HCT116 (cell line): ENCODE measurements at regions not wholly inside any gene's neighbourhood (a gene's known extent, or its start where the extent isn't known, plus 50 kb on each side); places are given as distances from the start of the nearest gene placed in this dataset.

Experiments used
- ATAC-seq: fragments of 200-7000 bp; cut with Tn5 transposase; 2 replicates; pipeline ENCODE4 v1.9.1; 2020; ENCODE audit warnings: mild to moderate bottlenecking, moderate library complexity
- BruUV-seq: library from RNA; stranded (reverse); fragments of 400-500 nt; replicated peaks from 2 replicates; lab custom pipeline; 2021; lab: Mats Ljungman, UMichigan
- CTCF ChIA-PET: fragments of 300-600 bp; sonication (Branson Sonifier 250); formaldehyde crosslinking; loops from one replicate; lab custom pipeline; 2021; ENCODE audit warnings: antibody characterized with exemption; lab: Charles Lee
- POLR2A ChIA-PET: fragments of 300-600, 350-600 bp; sonication (Branson Sonifier 250); formaldehyde crosslinking; loops from one replicate; lab custom pipeline; 2021; ENCODE audit warnings: antibody characterized with exemption; lab: Charles Lee
- RAD21 ChIA-PET, 2 experiments: fragments of 300-600 bp; sonication (Branson Sonifier 250); formaldehyde crosslinking; loops; one replicate each; lab custom pipeline; 2023; ENCODE audit warnings: low total read pairs in 2 of 2; ENCODE audit not compliant: uncharacterized antibody in 2 of 2, unreplicated experiment in 2 of 2, low non-redundant PET in 1 of 2; lab: Charles Lee
- DNase-seq: peaks from one replicate; pipeline ENCODE4 v3.0.0-alpha.2; 2010; ENCODE audit warnings: low read depth, low spot score
- H2AFZ ChIP-seq: fragments of 200-600 bp; shearing (Covaris generic), sonication (generic); 2 replicates; pipeline ENCODE4 v1.6.1; 2017; ENCODE audit warnings: low read depth, mixed run types, mixed read lengths, antibody characterized with exemption, low read length; ENCODE audit not compliant: poor library complexity, severe bottlenecking
- H3K27ac ChIP-seq: 2 replicates; pipeline ENCODE4 v1.5.1; 2012; ENCODE audit warnings: low read depth, low read length
- H3K27me3 ChIP-seq: fragments of 200-600 bp; sonication (generic); 2 replicates; pipeline ENCODE4 v1.6.1; 2016; ENCODE audit warnings: mixed run types, low read length, mixed read lengths; ENCODE audit not compliant: insufficient read depth
- H3K36me3 ChIP-seq, 2 experiments: fragments of 200-500 bp in 1 of 2; fragments of 200-600 bp in 1 of 2; sonication (Bioruptor generic) in 1 of 2; sonication (generic) in 1 of 2; 2 replicates each; pipeline versions ENCODE4 v1.5.1 to v1.6.1; 2014 to 2016; ENCODE audit warnings: low read length in 2 of 2, inconsistent platforms in 1 of 2, mixed read lengths in 1 of 2, mixed run types in 1 of 2; ENCODE audit not compliant: insufficient read depth in 2 of 2, control insufficient read depth in 1 of 2
- H3K4me1 ChIP-seq, 2 experiments: fragments of 200-600 bp in 1 of 2; sonication (generic) in 1 of 2; 2 replicates each; pipeline versions ENCODE4 v1.5.1 to v1.6.1; 2012 to 2017; ENCODE audit warnings: low read length in 2 of 2, inconsistent platforms in 1 of 2, mild to moderate bottlenecking in 1 of 2, mixed read lengths in 1 of 2, mixed run types in 1 of 2, moderate library complexity in 1 of 2; ENCODE audit not compliant: insufficient read depth in 2 of 2, control insufficient read depth in 1 of 2
- H3K4me2 ChIP-seq: fragments of 200-600 bp; sonication (generic); 2 replicates; pipeline ENCODE4 v1.6.1; 2017; ENCODE audit warnings: mixed run types, low read length, mixed read lengths
- H3K4me3 ChIP-seq, 2 experiments: fragments of 200-600 bp in 1 of 2; sonication (generic) in 1 of 2; replicated peaks in 1 of 2; 2 replicates each; pipeline ENCODE4 v1.5.1; 2011 to 2016; ENCODE audit warnings: low read length in 2 of 2, control low read depth in 1 of 2, low read depth in 1 of 2, mild to moderate bottlenecking in 1 of 2, mixed read lengths in 1 of 2, mixed run types in 1 of 2
- H3K79me2 ChIP-seq: fragments of 200-600 bp; sonication (generic); 2 replicates; pipeline ENCODE4 v1.6.1; 2017; ENCODE audit warnings: mild to moderate bottlenecking, mixed run types, low read length, moderate library complexity, mixed read lengths; ENCODE audit not compliant: insufficient read depth
- H3K9ac ChIP-seq: fragments of 200-600 bp; sonication (generic); 2 replicates; pipeline ENCODE4 v1.6.1; 2016; ENCODE audit warnings: low read length, mixed read lengths
- H3K9me2 ChIP-seq: fragments of 200-600 bp; sonication (generic), shearing (Covaris generic); 2 replicates; pipeline ENCODE4 v1.6.1; 2017; ENCODE audit warnings: mixed run types, mild to moderate bottlenecking, moderate library complexity; ENCODE audit not compliant: insufficient read depth
- H3K9me3 ChIP-seq, 2 experiments: fragments of 200-500 bp in 1 of 2; fragments of 200-600 bp in 1 of 2; sonication (Bioruptor generic) in 1 of 2; sonication (generic) in 1 of 2; 2 replicates each; pipeline ENCODE4 v1.6.1; 2014 to 2017; ENCODE audit warnings: low read length in 2 of 2, mixed read lengths in 2 of 2, inconsistent platforms in 1 of 2, low read depth in 1 of 2, mild to moderate bottlenecking in 1 of 2, mixed run types in 1 of 2, moderate library complexity in 1 of 2; ENCODE audit not compliant: control insufficient read depth in 1 of 2, insufficient read depth in 1 of 2
- H4K20me1 ChIP-seq: fragments of 200-600 bp; sonication (generic), shearing (Covaris generic); 2 replicates; pipeline ENCODE4 v1.6.1; 2017; ENCODE audit warnings: mixed run types, mild to moderate bottlenecking, moderate library complexity; ENCODE audit not compliant: insufficient read depth
- CEBPB ChIP-seq: IDR thresholded peaks from 2 replicates; pipeline ENCODE4 v1.6.1; 2012; ENCODE audit warnings: low read depth
- EZH2phosphoT487 ChIP-seq: fragments of 200-600 bp; IDR thresholded peaks from 2 replicates; pipeline ENCODE4 v1.6.1; 2018; ENCODE audit warnings: antibody characterized with exemption, borderline replicate concordance
- POLR2A ChIP-seq: IDR thresholded peaks from 2 replicates; pipeline ENCODE4 v1.7.0; 2011; ENCODE audit warnings: borderline replicate concordance; ENCODE audit not compliant: insufficient read depth, insufficient read length; ENCODE audit errors: extremely low read depth
- POLR2AphosphoS5 ChIP-seq: IDR thresholded peaks from 2 replicates; pipeline ENCODE4 v1.6.1; 2011; ENCODE audit warnings: mild to moderate bottlenecking, low read depth, low read length, moderate library complexity
- SIN3A ChIP-seq: IDR thresholded peaks from 2 replicates; pipeline ENCODE4 v1.6.1; 2012; ENCODE audit warnings: low read depth
- SRF ChIP-seq: IDR thresholded peaks from 2 replicates; pipeline ENCODE4 v1.6.1; 2012; ENCODE audit warnings: low read depth
- YY1 ChIP-seq: IDR thresholded peaks from 2 replicates; pipeline ENCODE4 v1.6.1; 2011; ENCODE audit warnings: low read length, low read depth, moderate library complexity, mild to moderate bottlenecking; ENCODE audit not compliant: insufficient replicate concordance; ENCODE audit errors: extremely low read depth
- ZNF274 ChIP-seq: fragments of 200-500 bp; sonication (Bioruptor generic); IDR thresholded peaks from 2 replicates; pipeline ENCODE4 v1.6.1; 2014; ENCODE audit warnings: mild to moderate bottlenecking, low read depth, low read length, inconsistent platforms
- intact Hi-C: fragments of 100-400 bp; cut with micrococcal nuclease; formaldehyde crosslinking; loops from 2 replicates; pipeline ENCODE4 v1.10.0; 2022
- TF ChIP-seq, protein P1 (sequence below): IDR thresholded peaks from 2 replicates; pipeline ENCODE4 v1.6.1; 2012
- TF ChIP-seq, protein P2 (sequence below), 3 experiments: fragments of 200-600 bp in 1 of 3; sonication (generic) in 1 of 3; IDR thresholded peaks in 2 of 3; conservative IDR thresholded peaks in 1 of 3; 2 replicates each; pipeline ENCODE4 v1.5.1; 2012 to 2017; ENCODE audit warnings: low read depth in 2 of 3, low read length in 2 of 3, antibody characterized with exemption in 1 of 3, borderline replicate concordance in 1 of 3, control low read depth in 1 of 3, mild to moderate bottlenecking in 1 of 3, mixed read lengths in 1 of 3, mixed run types in 1 of 3, moderate library complexity in 1 of 3; ENCODE audit not compliant: insufficient read depth in 1 of 3
- TF ChIP-seq, protein P3 (sequence below): IDR thresholded peaks from 2 replicates; pipeline ENCODE4 v1.6.1; 2011; ENCODE audit warnings: mild to moderate bottlenecking, low read length, moderate library complexity; ENCODE audit not compliant: insufficient replicate concordance; ENCODE audit errors: extremely low read depth
- TF ChIP-seq, protein P4 (sequence below): IDR thresholded peaks from 2 replicates; pipeline ENCODE4 v1.6.1; 2012; ENCODE audit warnings: low read depth

DNA sequence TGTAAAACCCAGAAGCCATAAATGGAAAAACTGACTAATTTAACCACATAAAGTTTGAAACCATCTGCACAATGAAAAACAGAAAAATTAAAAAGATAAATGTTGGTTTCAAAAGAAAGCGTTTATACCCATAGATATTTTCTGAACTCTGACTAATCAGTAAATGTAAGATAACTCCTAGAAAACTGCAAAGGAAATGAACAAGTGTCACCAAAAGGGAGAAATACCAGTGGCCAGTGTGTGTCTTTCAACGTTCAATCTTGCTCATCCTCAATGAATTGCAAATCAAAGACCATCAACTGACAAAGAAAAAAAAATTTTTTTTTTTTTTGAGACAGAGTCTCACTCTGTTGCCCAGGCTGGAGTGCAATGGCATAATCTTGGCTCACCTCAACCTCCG lies 180.1 kb downstream of the SYK start:
- ChIA-PET RAD21 (no interaction called here), POLR2A (no interaction called here)
- no peak overlapping the region for H2AFZ ChIP-seq
- H3K79me2 ChIP-seq = no peaks in the 10 kb centered on the region
- H3K4me1 ChIP-seq = peaks cover 0 to 8% of the 10 kb centered on the region in 2 experiments; a peak in 1 of 4 replicates
- H3K27ac ChIP-seq = no peak overlapping the region
- no peaks in the 10 kb centered on the region for H4K20me1 ChIP-seq
- H3K9me2 ChIP-seq = no peaks in the 10 kb centered on the region
- no peak for TF ChIP-seq EZH2phosphoT487
- TF ChIP-seq SIN3A = no peak
- no peak for TF ChIP-seq POLR2AphosphoS5
- TF ChIP-seq YY1 = no peak
- TF ChIP-seq, protein P1, sequence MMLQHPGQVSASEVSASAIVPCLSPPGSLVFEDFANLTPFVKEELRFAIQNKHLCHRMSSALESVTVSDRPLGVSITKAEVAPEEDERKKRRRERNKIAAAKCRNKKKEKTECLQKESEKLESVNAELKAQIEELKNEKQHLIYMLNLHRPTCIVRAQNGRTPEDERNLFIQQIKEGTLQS = no peak
- no peak for TF ChIP-seq POLR2A
- TF ChIP-seq CEBPB = no peak
- TF ChIP-seq, protein P2, sequence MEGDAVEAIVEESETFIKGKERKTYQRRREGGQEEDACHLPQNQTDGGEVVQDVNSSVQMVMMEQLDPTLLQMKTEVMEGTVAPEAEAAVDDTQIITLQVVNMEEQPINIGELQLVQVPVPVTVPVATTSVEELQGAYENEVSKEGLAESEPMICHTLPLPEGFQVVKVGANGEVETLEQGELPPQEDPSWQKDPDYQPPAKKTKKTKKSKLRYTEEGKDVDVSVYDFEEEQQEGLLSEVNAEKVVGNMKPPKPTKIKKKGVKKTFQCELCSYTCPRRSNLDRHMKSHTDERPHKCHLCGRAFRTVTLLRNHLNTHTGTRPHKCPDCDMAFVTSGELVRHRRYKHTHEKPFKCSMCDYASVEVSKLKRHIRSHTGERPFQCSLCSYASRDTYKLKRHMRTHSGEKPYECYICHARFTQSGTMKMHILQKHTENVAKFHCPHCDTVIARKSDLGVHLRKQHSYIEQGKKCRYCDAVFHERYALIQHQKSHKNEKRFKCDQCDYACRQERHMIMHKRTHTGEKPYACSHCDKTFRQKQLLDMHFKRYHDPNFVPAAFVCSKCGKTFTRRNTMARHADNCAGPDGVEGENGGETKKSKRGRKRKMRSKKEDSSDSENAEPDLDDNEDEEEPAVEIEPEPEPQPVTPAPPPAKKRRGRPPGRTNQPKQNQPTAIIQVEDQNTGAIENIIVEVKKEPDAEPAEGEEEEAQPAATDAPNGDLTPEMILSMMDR (IDR thresholded peaks at IDR 0.05 in 2 of 3, conservative IDR thresholded peaks at IDR 0.05 in 1 of 3; ENCODE audit: borderline replicate concordance in 1 of 3, insufficient read depth in 1 of 3, low read depth in 2 of 3, low read length in 2 of 3) = no peak
- TF ChIP-seq, protein P3, sequence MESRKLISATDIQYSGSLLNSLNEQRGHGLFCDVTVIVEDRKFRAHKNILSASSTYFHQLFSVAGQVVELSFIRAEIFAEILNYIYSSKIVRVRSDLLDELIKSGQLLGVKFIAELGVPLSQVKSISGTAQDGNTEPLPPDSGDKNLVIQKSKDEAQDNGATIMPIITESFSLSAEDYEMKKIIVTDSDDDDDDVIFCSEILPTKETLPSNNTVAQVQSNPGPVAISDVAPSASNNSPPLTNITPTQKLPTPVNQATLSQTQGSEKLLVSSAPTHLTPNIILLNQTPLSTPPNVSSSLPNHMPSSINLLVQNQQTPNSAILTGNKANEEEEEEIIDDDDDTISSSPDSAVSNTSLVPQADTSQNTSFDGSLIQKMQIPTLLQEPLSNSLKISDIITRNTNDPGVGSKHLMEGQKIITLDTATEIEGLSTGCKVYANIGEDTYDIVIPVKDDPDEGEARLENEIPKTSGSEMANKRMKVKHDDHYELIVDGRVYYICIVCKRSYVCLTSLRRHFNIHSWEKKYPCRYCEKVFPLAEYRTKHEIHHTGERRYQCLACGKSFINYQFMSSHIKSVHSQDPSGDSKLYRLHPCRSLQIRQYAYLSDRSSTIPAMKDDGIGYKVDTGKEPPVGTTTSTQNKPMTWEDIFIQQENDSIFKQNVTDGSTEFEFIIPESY = no peak
- no peak for TF ChIP-seq SRF
- TF ChIP-seq, protein P4, sequence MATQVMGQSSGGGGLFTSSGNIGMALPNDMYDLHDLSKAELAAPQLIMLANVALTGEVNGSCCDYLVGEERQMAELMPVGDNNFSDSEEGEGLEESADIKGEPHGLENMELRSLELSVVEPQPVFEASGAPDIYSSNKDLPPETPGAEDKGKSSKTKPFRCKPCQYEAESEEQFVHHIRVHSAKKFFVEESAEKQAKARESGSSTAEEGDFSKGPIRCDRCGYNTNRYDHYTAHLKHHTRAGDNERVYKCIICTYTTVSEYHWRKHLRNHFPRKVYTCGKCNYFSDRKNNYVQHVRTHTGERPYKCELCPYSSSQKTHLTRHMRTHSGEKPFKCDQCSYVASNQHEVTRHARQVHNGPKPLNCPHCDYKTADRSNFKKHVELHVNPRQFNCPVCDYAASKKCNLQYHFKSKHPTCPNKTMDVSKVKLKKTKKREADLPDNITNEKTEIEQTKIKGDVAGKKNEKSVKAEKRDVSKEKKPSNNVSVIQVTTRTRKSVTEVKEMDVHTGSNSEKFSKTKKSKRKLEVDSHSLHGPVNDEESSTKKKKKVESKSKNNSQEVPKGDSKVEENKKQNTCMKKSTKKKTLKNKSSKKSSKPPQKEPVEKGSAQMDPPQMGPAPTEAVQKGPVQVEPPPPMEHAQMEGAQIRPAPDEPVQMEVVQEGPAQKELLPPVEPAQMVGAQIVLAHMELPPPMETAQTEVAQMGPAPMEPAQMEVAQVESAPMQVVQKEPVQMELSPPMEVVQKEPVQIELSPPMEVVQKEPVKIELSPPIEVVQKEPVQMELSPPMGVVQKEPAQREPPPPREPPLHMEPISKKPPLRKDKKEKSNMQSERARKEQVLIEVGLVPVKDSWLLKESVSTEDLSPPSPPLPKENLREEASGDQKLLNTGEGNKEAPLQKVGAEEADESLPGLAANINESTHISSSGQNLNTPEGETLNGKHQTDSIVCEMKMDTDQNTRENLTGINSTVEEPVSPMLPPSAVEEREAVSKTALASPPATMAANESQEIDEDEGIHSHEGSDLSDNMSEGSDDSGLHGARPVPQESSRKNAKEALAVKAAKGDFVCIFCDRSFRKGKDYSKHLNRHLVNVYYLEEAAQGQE = no peak
- no peak for TF ChIP-seq ZNF274
- TF ChIP-seq, all 23 proteins: peak for 0
- no TSS peak for BruUV-seq
- DNase-seq (no peak), ATAC-seq (no peak)
- Histone ChIP-seq H3K9me3 (no peaks in the 10 kb centered on the region), H3K4me3 (no peak overlapping the region), H3K36me3 (no peaks in the 10 kb centered on the region), H3K9ac (no peak overlapping the region), H3K27me3 (no peaks in the 10 kb centered on the region), H3K4me2 (no peak overlapping the region)
- CTCF ChIA-PET = no interaction called here
- intact Hi-C loops = loop anchor here (10.0 kb wide), 1 partner anchor 703 kb away; no protein-coding TSS in a partner anchor
